ENCODE measurements at regions not wholly inside any gene's neighbourhood (a gene's known extent, or its start where the extent isn't known, plus 50 kb on each side); places are given as distances from the start of the nearest gene placed in this dataset.

GRCh38 chr1:245094954-245095353 is 59.8 kb upstream of the KIF26B start:
- in situ Hi-C loops (cut with MboI; ENCODE audit: low sequenced_read_pairs in 4 of 4) (no loop called here), intact Hi-C loops (cut with DNase I; ENCODE audit: low total_unique reads) (no loop called here)
- TF ChIP-seq CTCF (IDR thresholded peaks at IDR 0.05 in 4 of 5, conservative IDR thresholded peaks at IDR 0.05 in 1 of 5) (no peak), POLR2A (IDR thresholded peaks at IDR 0.05) (no peak)
- Histone ChIP-seq H3K27ac (no peak overlapping the region), H3K9me3 (no peaks in the 10 kb centered on the region), H3K27me3 (no peaks in the 10 kb centered on the region), H3K4me1 (no peaks in the 10 kb centered on the region), H3K4me3 (no peak overlapping the region), H3K36me3 (peaks cover 0 to 5% of the 10 kb centered on the region in 2 donors)
- no peak for DNase-seq
- ATAC-seq, result no peak

- intact Hi-C loops (cut with DNase I; ENCODE audit: low total_unique reads) (no loop called here), in situ Hi-C loops (cut with MboI; ENCODE audit: low sequenced_read_pairs in 4 of 4) (no loop called here)
- no peak for ATAC-seq
- no peak overlapping the region for H3K27ac ChIP-seq
- no peak for DNase-seq
- no peak for TF ChIP-seq CTCF (IDR thresholded peaks at IDR 0.05 in 4 of 5, conservative IDR thresholded peaks at IDR 0.05 in 1 of 5)
- TF ChIP-seq POLR2A (IDR thresholded peaks at IDR 0.05), result no peak
- no peaks in the 10 kb centered on the region for H3K27me3 ChIP-seq
- H3K36me3 ChIP-seq, result peaks cover 0 to 5% of the 10 kb centered on the region in 2 donors
- no peaks in the 10 kb centered on the region for H3K4me1 ChIP-seq
- no peaks in the 10 kb centered on the region for H3K9me3 ChIP-seq
- H3K4me3 ChIP-seq, result no peak overlapping the region
Measured at GRCh38 chr1:245094092-245094491, 60.7 kb upstream of the KIF26B start.

- intact Hi-C loops (cut with DNase I; ENCODE audit: low total_unique reads) (no loop called here), in situ Hi-C loops (cut with MboI; ENCODE audit: low sequenced_read_pairs in 4 of 4) (no loop called here)
- no peaks in the 10 kb centered on the region for H3K27me3 ChIP-seq
- DNase-seq, result no peak
- no peak overlapping the region for H3K4me3 ChIP-seq
- TF ChIP-seq POLR2A (IDR thresholded peaks at IDR 0.05), result no peak
- TF ChIP-seq CTCF (IDR thresholded peaks at IDR 0.05 in 4 of 5, conservative IDR thresholded peaks at IDR 0.05 in 1 of 5), result no peak
- H3K4me1 ChIP-seq, result no peaks in the 10 kb centered on the region
- no peaks in the 10 kb centered on the region for H3K9me3 ChIP-seq
- no peak for ATAC-seq
- H3K36me3 ChIP-seq, result peaks cover 0 to 5% of the 10 kb centered on the region in 2 donors
- H3K27ac ChIP-seq, result no peak overlapping the region
Measured at GRCh38 chr1:245092638-245092976, 62.2 kb upstream of the KIF26B start.

- H3K9me3 ChIP-seq, result no peaks in the 10 kb centered on the region
- DNase-seq, result no peak
- no peak for TF ChIP-seq POLR2A (IDR thresholded peaks at IDR 0.05)
- TF ChIP-seq CTCF (IDR thresholded peaks at IDR 0.05 in 4 of 5, conservative IDR thresholded peaks at IDR 0.05 in 1 of 5), result no peak
- H3K4me3 ChIP-seq, result no peak overlapping the region
- no peaks in the 10 kb centered on the region for H3K27me3 ChIP-seq
- no peaks in the 10 kb centered on the region for H3K4me1 ChIP-seq
- no peak for ATAC-seq
- in situ Hi-C loops (cut with MboI; ENCODE audit: low sequenced_read_pairs in 4 of 4) (no loop called here), intact Hi-C loops (cut with DNase I; ENCODE audit: low total_unique reads) (no loop called here)
- no peak overlapping the region for H3K27ac ChIP-seq
- H3K36me3 ChIP-seq, result peaks cover 0 to 5% of the 10 kb centered on the region in 2 donors
Measured at GRCh38 chr1:245091818-245092637, 62.8 kb upstream of the KIF26B start.
